LNCAP (cell line): ENCODE measurements at regions not wholly inside any gene's neighbourhood (a gene's known extent, or its start where the extent isn't known, plus 50 kb on each side); places are given as distances from the start of the nearest gene placed in this dataset.

ENCODE experiments used
- TF ChIP-seq, protein P1 (sequence below): fragments of 450-650 bp; IDR thresholded peaks from 2 replicates; pipeline ENCODE4 v1.5.1; 2017; ENCODE audit warnings: mild to moderate bottlenecking

DNA sequence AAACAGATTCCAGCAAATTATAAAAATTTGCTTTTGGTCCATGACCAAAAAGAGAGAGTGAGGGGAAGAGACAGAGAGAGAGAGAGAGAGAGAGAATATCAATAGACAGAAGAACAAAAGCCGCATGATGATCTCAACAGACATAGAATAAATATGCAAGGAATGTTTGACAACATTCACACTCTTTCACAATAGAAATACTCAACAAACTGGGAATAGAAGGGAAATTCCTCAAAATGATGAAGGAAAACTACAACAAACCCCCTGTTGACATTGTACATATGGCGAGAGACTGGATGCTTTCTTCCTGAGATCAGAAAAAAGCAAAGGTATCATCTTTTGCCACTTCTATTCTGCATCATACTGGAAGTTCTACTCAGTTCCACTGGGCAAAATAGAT is 309.7 kb downstream of the RAD51AP2 start:
- TF ChIP-seq, protein P1, sequence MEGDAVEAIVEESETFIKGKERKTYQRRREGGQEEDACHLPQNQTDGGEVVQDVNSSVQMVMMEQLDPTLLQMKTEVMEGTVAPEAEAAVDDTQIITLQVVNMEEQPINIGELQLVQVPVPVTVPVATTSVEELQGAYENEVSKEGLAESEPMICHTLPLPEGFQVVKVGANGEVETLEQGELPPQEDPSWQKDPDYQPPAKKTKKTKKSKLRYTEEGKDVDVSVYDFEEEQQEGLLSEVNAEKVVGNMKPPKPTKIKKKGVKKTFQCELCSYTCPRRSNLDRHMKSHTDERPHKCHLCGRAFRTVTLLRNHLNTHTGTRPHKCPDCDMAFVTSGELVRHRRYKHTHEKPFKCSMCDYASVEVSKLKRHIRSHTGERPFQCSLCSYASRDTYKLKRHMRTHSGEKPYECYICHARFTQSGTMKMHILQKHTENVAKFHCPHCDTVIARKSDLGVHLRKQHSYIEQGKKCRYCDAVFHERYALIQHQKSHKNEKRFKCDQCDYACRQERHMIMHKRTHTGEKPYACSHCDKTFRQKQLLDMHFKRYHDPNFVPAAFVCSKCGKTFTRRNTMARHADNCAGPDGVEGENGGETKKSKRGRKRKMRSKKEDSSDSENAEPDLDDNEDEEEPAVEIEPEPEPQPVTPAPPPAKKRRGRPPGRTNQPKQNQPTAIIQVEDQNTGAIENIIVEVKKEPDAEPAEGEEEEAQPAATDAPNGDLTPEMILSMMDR, result no peak

DNA sequence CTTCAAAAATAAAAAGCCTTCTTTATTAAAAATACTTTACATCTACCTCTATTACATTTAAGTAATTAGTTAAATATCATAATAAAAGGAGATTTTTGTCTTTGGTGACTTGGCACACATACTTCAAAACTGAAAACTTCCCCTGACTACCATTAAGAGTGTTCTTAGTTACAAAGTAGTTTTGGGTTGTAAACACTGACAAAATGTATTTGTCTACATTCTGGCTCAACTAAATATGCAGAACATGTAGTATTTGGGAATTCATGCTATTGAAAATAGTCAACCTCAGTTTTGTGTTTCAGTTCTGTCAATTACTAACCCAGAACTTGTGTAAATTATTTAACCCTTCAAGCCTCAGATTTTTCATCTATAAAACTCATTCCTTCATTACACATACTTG is 311.5 kb downstream of the RAD51AP2 start:
- TF ChIP-seq, protein P1, result no peak

- TF ChIP-seq, protein P1, result no peak
Observed at GRCh38 chr2:17199741-17200140, 318.5 kb downstream of the RAD51AP2 start.

DNA sequence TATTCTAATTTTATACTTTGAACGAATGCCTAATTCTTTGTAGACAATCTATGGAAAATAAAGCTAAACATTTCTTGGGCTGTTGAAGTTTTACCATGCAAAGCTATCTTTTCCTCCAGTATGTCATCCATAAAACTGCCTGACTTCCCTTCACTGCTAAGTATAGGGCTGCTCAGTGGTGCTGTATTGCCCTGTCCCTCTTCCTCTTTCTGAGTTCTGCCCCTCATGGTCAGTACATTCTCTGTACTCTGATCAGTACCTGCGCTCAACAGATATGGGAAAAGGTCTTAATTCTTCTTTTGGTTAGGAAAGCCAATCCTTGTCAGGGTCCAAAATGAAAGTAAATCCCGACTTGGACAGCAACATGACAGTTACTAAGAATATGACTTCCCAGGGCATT is 321.9 kb downstream of the RAD51AP2 start:
- TF ChIP-seq, protein P1, result no peak

- TF ChIP-seq, protein P1, result no peak
Observed at GRCh38 chr2:17195016-17195415, 323.2 kb downstream of the RAD51AP2 start.

DNA sequence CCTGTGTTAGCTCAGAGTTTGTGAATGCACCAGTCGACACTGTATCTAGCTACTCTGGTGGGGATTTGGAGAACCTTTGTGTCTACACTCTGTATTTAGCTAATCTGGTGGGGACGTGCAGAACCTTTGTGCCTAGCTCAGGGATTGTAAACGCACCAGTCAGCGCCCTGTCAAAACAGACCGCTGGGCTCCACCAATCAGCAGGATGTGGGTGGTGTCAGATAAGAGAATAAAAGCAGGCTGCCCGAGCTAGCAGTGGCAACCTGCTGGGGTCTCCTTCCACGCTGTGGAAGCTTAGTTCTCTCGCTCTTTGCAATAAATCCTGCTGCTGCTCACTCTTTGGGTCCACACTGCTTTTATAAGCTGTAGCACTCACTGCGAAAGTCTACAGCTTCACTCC is 324.2 kb downstream of the RAD51AP2 start:
- TF ChIP-seq, protein P1, result no peak

DNA sequence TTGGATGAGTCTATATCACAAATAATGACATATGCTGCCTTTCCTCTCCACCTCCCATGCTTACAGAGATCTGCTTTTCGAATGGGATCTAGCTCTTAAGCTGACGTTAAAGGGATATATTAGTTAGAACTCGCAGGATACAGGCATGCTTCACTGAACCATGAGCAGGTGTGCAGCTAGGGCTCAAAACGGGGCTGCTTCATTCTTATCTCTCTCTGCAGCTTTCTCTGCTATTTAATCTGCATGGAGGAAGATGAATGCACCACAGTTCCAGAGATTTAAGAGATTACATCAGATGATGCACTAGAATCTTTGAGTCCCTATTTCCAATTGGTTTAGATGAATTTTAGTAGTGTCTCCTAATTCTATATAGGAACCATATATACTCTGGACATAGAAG is 327.0 kb downstream of the RAD51AP2 start:
- TF ChIP-seq, protein P1, result no peak

GRCh38 chr2:17190527-17190926 is 327.7 kb downstream of the RAD51AP2 start:
- TF ChIP-seq, protein P1, result no peak
